HL-60/S4 (cell line): ENCODE measurements at regions not wholly inside any gene's neighbourhood (a gene's known extent, or its start where the extent isn't known, plus 50 kb on each side); places are given as distances from the start of the nearest gene placed in this dataset.

ENCODE experiments used
- in situ Hi-C: fragments of 300-500 bp; cut with MboI; formaldehyde crosslinking; loops from 2 replicates; pipeline ENCODE4 v1.14.3; 2022; ENCODE audit warnings: low sequenced_read_pairs

- in situ Hi-C loops, result no loop called here
These were observed 376.6 kb downstream of the DHX35 start for GRCh38 chr20:39338469-39339376.

GRCh38 chr20:39333211-39333610, 371.1 kb downstream of the DHX35 start:
- in situ Hi-C loops, result no loop called here

GRCh38 chr20:39328347-39328746, 366.2 kb downstream of the DHX35 start:
- in situ Hi-C loops, result no loop called here

- in situ Hi-C loops, result no loop called here
These were observed 363.9 kb downstream of the DHX35 start for GRCh38 chr20:39326050-39326449.

DNA sequence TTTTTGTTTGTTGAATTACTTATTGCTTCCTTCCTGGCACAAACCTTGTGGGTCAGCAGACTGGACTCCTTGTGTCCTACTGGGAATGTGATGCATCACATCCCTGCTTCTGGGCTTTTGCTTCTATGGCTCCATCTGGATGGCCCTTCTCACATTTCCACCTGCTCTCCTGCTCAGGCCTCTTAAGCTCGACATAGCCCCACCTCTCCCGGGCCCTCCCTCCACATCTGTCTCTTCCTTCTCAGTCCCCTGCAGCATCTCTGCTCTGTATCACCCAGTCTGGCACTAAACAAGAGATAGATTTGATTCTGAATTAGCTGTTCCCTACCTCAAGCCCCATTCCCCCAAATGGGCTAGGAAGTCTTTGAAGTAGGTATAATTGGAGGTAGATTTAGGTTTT, 356.8 kb downstream of the DHX35 start:
- in situ Hi-C loops, result no loop called here

GRCh38 chr20:39312676-39313075, 350.5 kb downstream of the DHX35 start:
- in situ Hi-C loops, result no loop called here

- in situ Hi-C loops, result no loop called here
These were observed 349.8 kb downstream of the DHX35 start for GRCh38 chr20:39311851-39312506.

DNA sequence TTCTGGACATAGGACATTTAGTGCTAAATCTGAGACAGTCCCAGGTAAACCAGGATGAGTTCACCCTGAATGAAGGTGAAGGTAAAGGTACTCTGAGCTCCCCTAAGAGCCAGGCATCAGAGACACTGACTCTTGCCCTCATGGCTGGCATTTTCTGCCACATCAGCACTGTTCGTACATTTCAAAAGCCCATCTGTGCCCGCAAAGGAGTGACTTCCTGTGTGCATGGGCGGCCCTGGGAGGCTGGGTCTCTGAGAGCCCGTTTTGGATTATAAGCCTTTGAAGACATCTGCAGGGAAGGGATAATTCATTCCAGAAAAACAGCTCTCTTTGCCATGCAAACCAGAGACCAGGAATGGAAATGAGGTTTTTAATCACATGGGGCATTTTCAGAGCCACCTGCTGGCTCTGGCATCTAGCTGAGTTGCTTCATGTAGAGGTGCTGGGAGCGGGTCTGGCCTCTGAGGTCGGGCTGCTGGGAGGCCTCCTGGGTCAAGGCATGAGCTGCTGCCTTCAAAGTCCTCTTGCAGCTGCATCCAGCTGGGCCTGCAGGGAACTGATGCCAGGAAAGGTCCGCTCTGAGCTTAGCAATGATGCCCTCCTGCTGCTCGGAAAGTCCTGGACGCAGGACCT, 348.3 kb downstream of the DHX35 start:
- in situ Hi-C loops, result no loop called here

DNA sequence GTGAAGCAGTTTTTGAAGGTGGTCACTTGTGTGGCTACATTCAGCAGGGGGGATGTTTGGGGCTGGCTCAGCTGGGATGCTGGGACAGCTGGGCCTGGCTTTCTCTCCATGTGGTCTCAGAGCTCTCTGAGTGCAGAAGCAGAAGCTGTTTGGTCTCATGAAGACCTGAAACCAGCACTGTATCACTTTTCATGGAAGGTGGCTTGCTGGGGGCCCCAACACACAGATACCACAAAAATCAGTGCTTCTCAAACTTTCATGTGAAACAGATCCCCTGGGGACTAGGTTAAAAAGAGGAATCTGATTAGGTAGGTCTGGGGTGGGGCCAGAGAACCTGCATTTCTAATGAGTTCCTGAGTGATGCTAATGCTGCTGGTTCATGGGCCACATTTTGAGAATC, 347.3 kb downstream of the DHX35 start:
- in situ Hi-C loops, result no loop called here

DNA sequence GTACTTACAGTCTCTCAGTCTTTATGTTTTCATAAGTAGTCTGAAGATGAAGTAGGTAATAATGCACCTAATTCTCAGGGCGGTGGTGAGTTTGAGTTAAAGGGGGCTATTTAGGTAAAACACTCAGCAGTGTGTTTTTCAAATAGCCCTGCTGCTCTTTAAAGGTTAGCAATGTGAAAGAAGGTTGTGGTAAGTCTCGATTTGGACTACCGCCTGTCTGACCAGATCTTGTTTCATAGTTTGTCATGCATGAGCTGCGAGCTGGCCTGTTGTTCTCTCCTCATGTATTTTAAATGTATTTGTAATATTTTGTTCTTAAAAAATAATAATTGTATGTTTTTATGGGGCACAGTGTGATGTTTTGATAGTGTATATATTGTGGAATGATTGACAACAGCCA, 340.2 kb downstream of the DHX35 start:
- in situ Hi-C loops, result no loop called here

DNA sequence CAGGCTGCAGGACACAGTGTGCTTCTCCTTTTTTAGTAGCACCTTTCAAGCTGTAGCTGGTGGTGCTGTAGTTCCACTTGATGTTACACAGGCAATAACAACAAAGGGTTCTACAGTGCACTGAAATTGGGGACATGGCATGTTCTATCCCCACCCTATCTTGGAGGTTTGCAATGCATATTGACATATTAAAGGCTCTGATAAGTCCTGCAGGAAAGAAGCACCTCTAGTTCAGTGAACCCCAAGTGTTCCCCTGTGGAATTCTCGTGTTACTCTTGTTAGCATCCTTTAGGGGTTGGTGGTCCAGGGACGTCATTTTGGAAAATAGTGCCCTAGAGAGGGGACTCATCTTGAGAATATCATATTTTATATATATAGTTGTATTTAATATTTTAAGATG, 337.6 kb downstream of the DHX35 start:
- in situ Hi-C loops, result no loop called here

- in situ Hi-C loops, result no loop called here
These were observed 336.7 kb downstream of the DHX35 start for GRCh38 chr20:39298571-39299506.

DNA sequence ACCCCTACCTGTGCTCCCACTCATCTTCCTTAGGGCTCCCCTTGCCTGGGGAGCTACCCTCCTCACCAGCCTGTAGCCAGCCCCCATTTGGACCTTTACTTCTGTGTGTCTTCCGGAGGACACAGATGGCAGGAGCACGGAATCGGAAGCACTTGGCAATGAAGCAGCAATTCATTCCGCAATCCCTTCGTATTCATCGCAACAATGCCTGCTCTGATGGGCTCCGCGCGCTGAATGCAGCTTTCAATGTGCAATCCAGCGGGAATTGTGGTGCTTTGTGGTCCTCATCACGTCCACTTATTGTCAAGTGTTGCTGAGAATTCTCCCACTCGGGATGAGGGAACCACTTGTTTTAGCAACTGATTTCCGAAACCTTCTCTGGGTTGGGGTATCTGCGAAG, 336.0 kb downstream of the DHX35 start:
- in situ Hi-C loops, result no loop called here

DNA sequence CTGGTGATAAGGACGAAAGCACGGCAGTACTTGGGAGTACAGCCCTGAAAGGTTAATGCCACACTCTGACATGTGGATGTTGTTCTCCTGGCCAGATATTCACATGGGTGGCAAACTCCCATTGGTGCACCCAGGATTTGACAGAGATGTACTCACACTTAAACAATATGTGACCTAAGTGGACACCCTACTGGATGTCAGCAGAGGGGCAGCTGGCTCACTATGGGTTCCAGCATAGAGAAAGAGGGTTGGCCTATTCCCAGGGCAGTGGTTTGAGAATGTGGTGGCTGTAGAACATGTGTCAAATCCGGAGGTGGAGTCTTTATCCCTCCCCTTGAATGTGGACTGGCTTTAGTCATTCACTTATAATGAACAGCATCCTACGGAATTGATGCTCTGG, 333.2 kb downstream of the DHX35 start:
- in situ Hi-C loops, result no loop called here

GRCh38 chr20:39294137-39294725, 332.1 kb downstream of the DHX35 start:
- in situ Hi-C loops, result no loop called here

GRCh38 chr20:39292193-39292736, 330.1 kb downstream of the DHX35 start:
- in situ Hi-C loops, result no loop called here

- in situ Hi-C loops, result no loop called here
These were observed 329.2 kb downstream of the DHX35 start for GRCh38 chr20:39291301-39291700.

- in situ Hi-C loops, result no loop called here
These were observed 328.4 kb downstream of the DHX35 start for GRCh38 chr20:39290575-39290974.

DNA sequence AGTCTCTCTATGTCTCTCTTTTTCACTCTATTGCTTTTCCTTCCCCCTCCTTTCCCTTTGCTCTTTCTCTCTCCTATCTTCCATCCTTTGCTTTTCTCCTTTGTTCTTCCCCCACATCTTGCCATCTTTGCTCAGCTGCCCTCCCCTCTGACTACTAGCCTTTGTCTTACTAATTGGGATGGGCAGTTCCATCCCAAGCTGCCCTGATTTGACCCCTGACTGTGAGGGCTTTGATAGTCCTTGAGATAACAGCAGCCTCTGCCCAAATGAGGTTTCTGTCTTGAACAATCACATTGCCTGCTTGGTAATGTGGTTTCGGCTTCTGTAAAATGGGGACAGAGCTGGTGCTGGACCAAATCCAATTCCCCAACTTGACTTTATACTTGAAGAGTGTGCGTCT, 327.7 kb downstream of the DHX35 start:
- in situ Hi-C loops, result no loop called here

DNA sequence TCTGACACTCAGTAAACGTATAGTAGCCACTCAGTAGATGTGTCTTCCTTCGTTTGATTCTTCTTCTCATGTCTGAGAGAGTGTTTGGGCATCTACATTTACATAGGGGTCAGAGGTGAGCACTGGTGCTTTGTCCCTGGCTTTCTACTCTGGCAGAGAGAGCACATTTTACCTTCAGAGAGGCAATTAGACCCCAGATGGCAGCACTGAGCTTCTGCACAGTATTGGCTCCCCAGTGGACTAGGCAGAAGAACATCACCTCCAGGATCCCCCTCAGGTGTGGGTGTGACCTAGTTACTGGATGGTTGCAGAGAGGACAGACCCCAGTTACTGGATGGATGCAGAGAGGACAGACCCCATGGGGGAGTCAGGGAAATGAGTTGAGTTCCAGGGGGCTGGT, 327.2 kb downstream of the DHX35 start:
- in situ Hi-C loops, result no loop called here
